ENCODE measurements at regions not wholly inside any gene's neighbourhood (a gene's known extent, or its start where the extent isn't known, plus 50 kb on each side); places are given as distances from the start of the nearest gene placed in this dataset.

DNA sequence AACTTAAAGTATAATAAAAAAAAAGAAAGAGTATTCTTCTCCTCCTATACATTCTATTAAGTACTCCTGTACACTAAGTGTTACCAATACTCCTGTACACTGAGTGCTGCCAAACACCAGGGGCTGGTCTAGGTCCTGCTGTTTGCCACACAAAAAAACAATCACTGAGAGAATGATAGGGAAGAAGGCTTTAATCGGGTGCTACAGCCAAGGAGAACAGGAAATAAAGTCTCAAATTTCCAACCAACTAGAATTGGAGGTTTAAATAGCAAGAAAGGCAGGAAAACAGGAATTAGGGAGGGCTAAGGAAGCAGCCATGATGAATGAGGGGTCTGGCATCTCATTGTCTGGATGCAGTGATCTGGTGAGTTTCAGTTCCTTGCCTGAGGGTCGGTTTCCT, 239.8 kb downstream of the ZNF674 start:
- Histone ChIP-seq H3K4me3 (no peak overlapping the region), H3K27me3 (no peaks in the 10 kb centered on the region), H3K4me1 (no peaks in the 10 kb centered on the region), H3K27ac (no peak overlapping the region), H3K9me3 (no peaks in the 10 kb centered on the region), H3K36me3 (no peaks in the 10 kb centered on the region)
- TF ChIP-seq EP300 (IDR thresholded peaks at IDR 0.05) (no peak), POLR2AphosphoS5 (IDR thresholded peaks at IDR 0.05) (no peak), POLR2A (IDR thresholded peaks at IDR 0.05) (no peak)
- TF ChIP-seq, protein P1, sequence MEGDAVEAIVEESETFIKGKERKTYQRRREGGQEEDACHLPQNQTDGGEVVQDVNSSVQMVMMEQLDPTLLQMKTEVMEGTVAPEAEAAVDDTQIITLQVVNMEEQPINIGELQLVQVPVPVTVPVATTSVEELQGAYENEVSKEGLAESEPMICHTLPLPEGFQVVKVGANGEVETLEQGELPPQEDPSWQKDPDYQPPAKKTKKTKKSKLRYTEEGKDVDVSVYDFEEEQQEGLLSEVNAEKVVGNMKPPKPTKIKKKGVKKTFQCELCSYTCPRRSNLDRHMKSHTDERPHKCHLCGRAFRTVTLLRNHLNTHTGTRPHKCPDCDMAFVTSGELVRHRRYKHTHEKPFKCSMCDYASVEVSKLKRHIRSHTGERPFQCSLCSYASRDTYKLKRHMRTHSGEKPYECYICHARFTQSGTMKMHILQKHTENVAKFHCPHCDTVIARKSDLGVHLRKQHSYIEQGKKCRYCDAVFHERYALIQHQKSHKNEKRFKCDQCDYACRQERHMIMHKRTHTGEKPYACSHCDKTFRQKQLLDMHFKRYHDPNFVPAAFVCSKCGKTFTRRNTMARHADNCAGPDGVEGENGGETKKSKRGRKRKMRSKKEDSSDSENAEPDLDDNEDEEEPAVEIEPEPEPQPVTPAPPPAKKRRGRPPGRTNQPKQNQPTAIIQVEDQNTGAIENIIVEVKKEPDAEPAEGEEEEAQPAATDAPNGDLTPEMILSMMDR (IDR thresholded peaks at IDR 0.05), result no peak
- 67 to 71% methylated on average over 1 to 2 of the region's 2 CpGs for WGBS, 2 donors (ENCODE audit: low coverage in 1 of 2)
- ATAC-seq, result no peak

DNA sequence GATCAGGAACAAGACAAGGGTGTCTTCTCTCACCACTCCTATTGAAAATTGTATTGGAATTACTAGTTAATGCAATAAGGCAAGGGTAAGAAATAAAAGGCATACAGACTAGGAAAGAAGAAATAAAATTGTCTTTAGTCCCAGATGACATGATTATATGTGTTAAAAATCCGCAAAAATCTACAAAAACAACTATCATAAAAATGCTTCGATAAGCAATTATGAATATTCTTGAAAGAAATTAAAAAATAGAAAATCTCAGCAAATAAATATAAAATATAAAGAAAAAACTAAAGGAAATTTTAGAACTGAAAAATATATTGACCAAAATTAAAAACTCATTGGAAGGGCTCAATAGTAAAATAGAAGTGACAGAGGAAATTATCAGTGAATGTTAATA, 243.3 kb downstream of the ZNF674 start:
- 93% methylated on average over 2 of the region's 2 CpGs; no CpG with 5 or more reads in 1 of the 2 donors for WGBS, 2 donors (ENCODE audit: low coverage in 1 of 2)
- Histone ChIP-seq H3K4me1 (no peaks in the 10 kb centered on the region), H3K36me3 (no peaks in the 10 kb centered on the region), H3K27ac (no peak overlapping the region), H3K4me3 (no peak overlapping the region), H3K9me3 (no peaks in the 10 kb centered on the region), H3K27me3 (no peaks in the 10 kb centered on the region)
- ATAC-seq, result no peak
- TF ChIP-seq, protein P1 (IDR thresholded peaks at IDR 0.05), result no peak
- no peak for TF ChIP-seq EP300 (IDR thresholded peaks at IDR 0.05)
- TF ChIP-seq POLR2A (IDR thresholded peaks at IDR 0.05), result no peak
- no peak for TF ChIP-seq POLR2AphosphoS5 (IDR thresholded peaks at IDR 0.05)

DNA sequence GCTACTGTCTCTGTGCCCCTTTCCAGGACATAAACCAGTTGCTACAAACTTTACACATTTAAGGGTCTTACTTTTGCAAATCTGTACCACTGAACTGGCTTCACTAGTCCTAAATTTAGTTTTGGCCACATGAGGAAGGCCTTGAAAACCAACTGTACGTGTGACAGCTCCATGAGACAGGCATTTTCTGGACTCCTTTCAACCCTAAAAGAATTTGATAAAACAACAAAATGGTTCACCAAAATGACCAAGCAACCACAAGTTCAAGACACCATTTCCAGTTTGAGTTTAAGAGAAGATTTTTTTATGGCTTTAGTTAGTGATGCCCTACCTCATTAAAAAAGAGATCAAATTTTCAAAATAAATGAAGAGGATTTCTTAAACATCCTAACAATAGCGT, 246.4 kb downstream of the ZNF674 start:
- Histone ChIP-seq H3K4me3 (no peak overlapping the region), H3K27me3 (no peaks in the 10 kb centered on the region), H3K36me3 (no peaks in the 10 kb centered on the region), H3K4me1 (no peaks in the 10 kb centered on the region), H3K27ac (no peak overlapping the region), H3K9me3 (no peaks in the 10 kb centered on the region)
- TF ChIP-seq POLR2AphosphoS5 (IDR thresholded peaks at IDR 0.05) (no peak), POLR2A (IDR thresholded peaks at IDR 0.05) (no peak), EP300 (IDR thresholded peaks at IDR 0.05) (no peak)
- TF ChIP-seq, protein P1 (IDR thresholded peaks at IDR 0.05), result no peak
- no peak for ATAC-seq
- 33 to 83% methylated on average over 1 to 2 of the region's 2 CpGs for WGBS, 2 donors (ENCODE audit: low coverage in 1 of 2)

DNA sequence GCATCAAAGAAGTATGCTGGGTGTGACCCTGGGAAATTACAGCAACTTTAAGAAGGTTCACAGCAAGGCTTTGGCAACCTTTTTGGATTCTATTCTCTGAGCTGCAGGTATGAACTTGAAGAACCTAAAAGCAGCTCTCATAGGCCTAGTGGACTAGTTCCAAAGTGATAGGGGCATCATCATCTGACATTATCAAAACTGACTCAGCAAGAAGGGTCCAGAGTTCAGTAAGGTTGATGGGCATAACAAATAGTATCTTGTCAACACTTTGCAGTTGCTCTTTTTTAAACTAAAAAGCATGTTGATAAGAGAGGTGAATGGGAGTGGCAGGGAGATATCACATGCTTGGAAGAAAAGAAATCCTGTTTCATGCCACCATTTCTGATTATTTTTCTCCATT, 249.3 kb downstream of the ZNF674 start:
- H3K27ac ChIP-seq, result no peak overlapping the region
- TF ChIP-seq POLR2A (IDR thresholded peaks at IDR 0.05) (no peak), EP300 (IDR thresholded peaks at IDR 0.05) (no peak), POLR2AphosphoS5 (IDR thresholded peaks at IDR 0.05) (no peak)
- TF ChIP-seq, protein P1 (IDR thresholded peaks at IDR 0.05), result no peak
- no peaks in the 10 kb centered on the region for H3K9me3 ChIP-seq
- H3K4me3 ChIP-seq, result no peak overlapping the region
- H3K4me1 ChIP-seq, result no peaks in the 10 kb centered on the region
- no peaks in the 10 kb centered on the region for H3K27me3 ChIP-seq
- no peaks in the 10 kb centered on the region for H3K36me3 ChIP-seq
- ATAC-seq, result no peak

DNA sequence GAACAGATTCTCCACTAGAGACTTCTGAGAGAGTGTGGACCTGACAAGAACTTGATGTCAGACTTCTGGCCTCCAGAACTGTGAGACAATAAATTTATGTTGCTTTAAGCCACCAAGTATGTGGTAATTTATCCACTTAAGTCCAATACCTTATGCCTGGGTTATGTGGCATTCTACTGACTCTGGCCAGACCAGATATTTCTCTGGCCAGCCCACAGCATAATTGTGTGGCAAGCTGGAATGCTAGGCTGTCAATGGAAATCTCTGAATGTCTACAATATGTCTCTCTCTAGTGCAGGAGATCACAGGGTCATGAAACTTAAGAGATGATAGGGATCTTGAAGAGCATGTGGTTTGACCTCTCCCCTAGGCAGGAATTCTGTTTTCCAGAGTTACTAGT, 251.0 kb downstream of the ZNF674 start:
- no peaks in the 10 kb centered on the region for H3K36me3 ChIP-seq
- H3K27me3 ChIP-seq, result no peaks in the 10 kb centered on the region
- ATAC-seq, result no peak
- no peak overlapping the region for H3K27ac ChIP-seq
- H3K4me3 ChIP-seq, result no peak overlapping the region
- H3K4me1 ChIP-seq, result no peaks in the 10 kb centered on the region
- no peaks in the 10 kb centered on the region for H3K9me3 ChIP-seq
- no peak for TF ChIP-seq EP300 (IDR thresholded peaks at IDR 0.05)
- TF ChIP-seq POLR2AphosphoS5 (IDR thresholded peaks at IDR 0.05), result no peak
- no peak for TF ChIP-seq POLR2A (IDR thresholded peaks at IDR 0.05)
- TF ChIP-seq, protein P1 (IDR thresholded peaks at IDR 0.05), result no peak
